ENCODE measurements at regions not wholly inside any gene's neighbourhood (a gene's known extent, or its start where the extent isn't known, plus 50 kb on each side); places are given as distances from the start of the nearest gene placed in this dataset.

DNA sequence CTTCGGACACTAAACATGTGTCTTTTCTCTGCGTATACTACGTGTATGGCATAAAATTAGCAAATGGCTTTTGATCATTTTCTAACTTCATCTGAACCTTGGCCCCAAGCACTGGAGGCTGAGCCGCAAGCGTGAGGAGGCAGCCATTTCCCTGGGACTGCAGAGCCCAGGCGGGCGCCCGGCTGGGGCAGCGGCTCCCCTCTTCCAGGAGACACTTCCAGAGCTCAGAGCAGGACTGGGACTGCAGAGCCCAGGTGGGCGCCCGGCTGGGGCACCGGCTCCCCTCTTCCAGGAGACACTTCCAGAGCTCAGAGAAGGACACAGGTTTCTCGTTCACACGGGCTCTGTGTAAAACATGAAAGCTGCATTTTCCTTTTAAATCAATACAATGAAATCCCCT is 484.1 kb upstream of the SALL3 start:
- Histone ChIP-seq H4K20me1 (ENCODE audit: control insufficient read depth, extremely low read depth, insufficient read depth, low read length) (no peaks in the 10 kb centered on the region), H3K9ac (ENCODE audit: insufficient read depth, low read length) (no peak overlapping the region), H3K27ac (ENCODE audit: insufficient read depth, low read length) (no peak overlapping the region), H3K4me3 (replicated peaks in 1 of 4; ENCODE audit: control extremely low read depth in 1 of 4, insufficient read depth in 1 of 4, low read depth in 3 of 4, low read length in 4 of 4) (no peak overlapping the region), H3K4me2 (ENCODE audit: extremely low read depth, insufficient read depth, low read length) (no peak overlapping the region), H3K27me3 (ENCODE audit: control insufficient read depth, insufficient read depth, low read length) (no peaks in the 10 kb centered on the region), H3K79me2 (ENCODE audit: control insufficient read depth, insufficient read depth, low read length) (no peaks in the 10 kb centered on the region), H2AFZ (ENCODE audit: low read length) (no peak overlapping the region), H3K36me3 (ENCODE audit: control insufficient read depth, insufficient read depth, low read length) (no peaks in the 10 kb centered on the region), H3K9me3 (ENCODE audit: control insufficient read depth, insufficient read depth, low read depth, low read length) (no peaks in the 10 kb centered on the region), H3K4me1 (ENCODE audit: control insufficient read depth, extremely low read depth, insufficient read depth, low read length) (no peaks in the 10 kb centered on the region)
- TF ChIP-seq, protein P1, sequence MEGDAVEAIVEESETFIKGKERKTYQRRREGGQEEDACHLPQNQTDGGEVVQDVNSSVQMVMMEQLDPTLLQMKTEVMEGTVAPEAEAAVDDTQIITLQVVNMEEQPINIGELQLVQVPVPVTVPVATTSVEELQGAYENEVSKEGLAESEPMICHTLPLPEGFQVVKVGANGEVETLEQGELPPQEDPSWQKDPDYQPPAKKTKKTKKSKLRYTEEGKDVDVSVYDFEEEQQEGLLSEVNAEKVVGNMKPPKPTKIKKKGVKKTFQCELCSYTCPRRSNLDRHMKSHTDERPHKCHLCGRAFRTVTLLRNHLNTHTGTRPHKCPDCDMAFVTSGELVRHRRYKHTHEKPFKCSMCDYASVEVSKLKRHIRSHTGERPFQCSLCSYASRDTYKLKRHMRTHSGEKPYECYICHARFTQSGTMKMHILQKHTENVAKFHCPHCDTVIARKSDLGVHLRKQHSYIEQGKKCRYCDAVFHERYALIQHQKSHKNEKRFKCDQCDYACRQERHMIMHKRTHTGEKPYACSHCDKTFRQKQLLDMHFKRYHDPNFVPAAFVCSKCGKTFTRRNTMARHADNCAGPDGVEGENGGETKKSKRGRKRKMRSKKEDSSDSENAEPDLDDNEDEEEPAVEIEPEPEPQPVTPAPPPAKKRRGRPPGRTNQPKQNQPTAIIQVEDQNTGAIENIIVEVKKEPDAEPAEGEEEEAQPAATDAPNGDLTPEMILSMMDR (conservative IDR thresholded peaks at IDR 0.05 in 1 of 2, IDR thresholded peaks at IDR 0.05 in 1 of 2; ENCODE audit: low read depth in 1 of 2, low read length in 2 of 2), result no peak
- no peak for TF ChIP-seq EZH2 (IDR thresholded peaks at IDR 0.05; ENCODE audit: low read length, missing control alignments)
- DNase-seq (ENCODE audit: low read depth in 2 of 2), result no peak

DNA sequence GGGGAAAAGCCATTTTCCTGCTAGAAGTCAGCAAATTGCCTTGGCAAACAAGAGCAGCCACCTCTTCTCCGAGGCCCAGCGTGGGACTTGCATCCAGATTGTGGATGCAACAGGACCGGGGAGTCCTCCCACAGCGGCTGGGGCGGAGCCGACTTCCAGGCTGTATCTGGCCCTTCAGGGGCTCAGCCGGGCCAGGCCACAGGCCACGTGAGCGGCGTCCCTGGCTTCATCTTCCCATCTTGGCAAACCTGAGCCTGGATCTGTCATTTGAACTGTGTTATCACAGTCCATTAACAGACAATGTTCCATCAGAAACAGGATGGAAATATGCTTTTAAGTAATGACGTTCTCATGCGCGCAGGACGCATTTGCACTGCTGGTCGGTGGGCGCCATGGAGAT is 483.5 kb upstream of the SALL3 start:
- DNase-seq (ENCODE audit: low read depth in 2 of 2), result no peak
- Histone ChIP-seq H3K79me2 (ENCODE audit: control insufficient read depth, insufficient read depth, low read length) (no peaks in the 10 kb centered on the region), H3K4me1 (ENCODE audit: control insufficient read depth, extremely low read depth, insufficient read depth, low read length) (no peaks in the 10 kb centered on the region), H3K9me3 (ENCODE audit: control insufficient read depth, insufficient read depth, low read depth, low read length) (no peaks in the 10 kb centered on the region), H2AFZ (ENCODE audit: low read length) (no peak overlapping the region), H3K36me3 (ENCODE audit: control insufficient read depth, insufficient read depth, low read length) (no peaks in the 10 kb centered on the region), H3K9ac (ENCODE audit: insufficient read depth, low read length) (no peak overlapping the region), H3K4me3 (replicated peaks in 1 of 4; ENCODE audit: control extremely low read depth in 1 of 4, insufficient read depth in 1 of 4, low read depth in 3 of 4, low read length in 4 of 4) (no peak overlapping the region), H3K4me2 (ENCODE audit: extremely low read depth, insufficient read depth, low read length) (no peak overlapping the region), H4K20me1 (ENCODE audit: control insufficient read depth, extremely low read depth, insufficient read depth, low read length) (no peaks in the 10 kb centered on the region), H3K27me3 (ENCODE audit: control insufficient read depth, insufficient read depth, low read length) (no peaks in the 10 kb centered on the region), H3K27ac (ENCODE audit: insufficient read depth, low read length) (no peak overlapping the region)
- TF ChIP-seq, protein P1 (conservative IDR thresholded peaks at IDR 0.05 in 1 of 2, IDR thresholded peaks at IDR 0.05 in 1 of 2; ENCODE audit: low read depth in 1 of 2, low read length in 2 of 2), result no peak
- no peak for TF ChIP-seq EZH2 (IDR thresholded peaks at IDR 0.05; ENCODE audit: low read length, missing control alignments)

DNA sequence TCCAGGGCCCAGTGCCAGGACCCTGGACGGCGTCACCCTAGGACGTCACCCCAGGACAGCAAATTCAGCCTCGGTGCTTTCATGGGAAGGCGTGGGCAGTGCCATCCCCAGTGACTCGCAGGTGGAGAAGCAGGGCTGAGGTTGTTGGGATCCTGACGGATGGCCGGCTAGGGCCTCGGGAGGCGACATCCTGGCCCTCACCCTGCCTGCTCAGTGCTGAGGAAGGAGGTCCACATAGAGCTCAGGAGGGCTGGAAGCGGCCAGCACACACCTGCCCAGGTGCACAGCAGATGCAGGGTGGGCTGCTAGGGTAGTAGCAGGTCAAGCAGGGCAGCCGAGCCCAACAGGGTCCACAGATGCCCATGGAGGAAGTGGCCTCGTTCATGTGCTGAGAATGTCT is 482.0 kb upstream of the SALL3 start:
- Histone ChIP-seq H3K27me3 (ENCODE audit: control insufficient read depth, insufficient read depth, low read length) (no peaks in the 10 kb centered on the region), H3K4me2 (ENCODE audit: extremely low read depth, insufficient read depth, low read length) (no peak overlapping the region), H3K79me2 (ENCODE audit: control insufficient read depth, insufficient read depth, low read length) (no peaks in the 10 kb centered on the region), H3K9me3 (ENCODE audit: control insufficient read depth, insufficient read depth, low read depth, low read length) (no peaks in the 10 kb centered on the region), H3K27ac (ENCODE audit: insufficient read depth, low read length) (no peak overlapping the region), H4K20me1 (ENCODE audit: control insufficient read depth, extremely low read depth, insufficient read depth, low read length) (no peaks in the 10 kb centered on the region), H3K4me1 (ENCODE audit: control insufficient read depth, extremely low read depth, insufficient read depth, low read length) (no peaks in the 10 kb centered on the region), H3K9ac (ENCODE audit: insufficient read depth, low read length) (no peak overlapping the region), H2AFZ (ENCODE audit: low read length) (no peak overlapping the region), H3K4me3 (replicated peaks in 1 of 4; ENCODE audit: control extremely low read depth in 1 of 4, insufficient read depth in 1 of 4, low read depth in 3 of 4, low read length in 4 of 4) (no peak overlapping the region), H3K36me3 (ENCODE audit: control insufficient read depth, insufficient read depth, low read length) (no peaks in the 10 kb centered on the region)
- DNase-seq (ENCODE audit: low read depth in 2 of 2), result no peak
- TF ChIP-seq EZH2 (IDR thresholded peaks at IDR 0.05; ENCODE audit: low read length, missing control alignments), result no peak
- TF ChIP-seq, protein P1 (conservative IDR thresholded peaks at IDR 0.05 in 1 of 2, IDR thresholded peaks at IDR 0.05 in 1 of 2; ENCODE audit: low read depth in 1 of 2, low read length in 2 of 2), result no peak

Measured in fibroblast of lung (primary cell).